NCI-H2081 treated with DMSO at 0.1 percent for 48 hours (cell line): ENCODE measurements at regions not wholly inside any gene's neighbourhood (a gene's known extent, or its start where the extent isn't known, plus 50 kb on each side); places are given as distances from the start of the nearest gene placed in this dataset.

ENCODE experiments used
- DNase-seq: peaks from one replicate; lab custom pipeline; 2025; lab: John Stamatoyannopoulos, UW

GRCh38 chr16:66144641-66145040 lies 221.8 kb upstream of the CDH5 start:
- no peak for DNase-seq

GRCh38 chr16:66143415-66143814 lies 223.1 kb upstream of the CDH5 start:
- no peak for DNase-seq

GRCh38 chr16:66141885-66142284 lies 224.6 kb upstream of the CDH5 start:
- DNase-seq, result no peak

- no peak for DNase-seq
Measured at GRCh38 chr16:66137853-66138252, 228.6 kb upstream of the CDH5 start.

- no peak for DNase-seq
Measured at GRCh38 chr16:66136841-66137240, 229.7 kb upstream of the CDH5 start.

- no peak for DNase-seq
Measured at GRCh38 chr16:66135838-66136237, 230.7 kb upstream of the CDH5 start.

GRCh38 chr16:66135421-66135831 lies 231.1 kb upstream of the CDH5 start:
- no peak for DNase-seq

GRCh38 chr16:66134875-66135274 lies 231.6 kb upstream of the CDH5 start:
- DNase-seq, result no peak

- no peak for DNase-seq
Measured at GRCh38 chr16:66133643-66134338, 232.7 kb upstream of the CDH5 start.

- no peak for DNase-seq
Measured at GRCh38 chr16:66131895-66132294, 234.6 kb upstream of the CDH5 start.

GRCh38 chr16:66131156-66131807 lies 235.2 kb upstream of the CDH5 start:
- no peak for DNase-seq

GRCh38 chr16:66130296-66130905 lies 236.1 kb upstream of the CDH5 start:
- no peak for DNase-seq

GRCh38 chr16:66129196-66129595 lies 237.3 kb upstream of the CDH5 start:
- DNase-seq, result no peak

- no peak for DNase-seq
Measured at GRCh38 chr16:66128371-66128770, 238.1 kb upstream of the CDH5 start.

GRCh38 chr16:66127459-66128370 lies 238.8 kb upstream of the CDH5 start:
- DNase-seq, result no peak

GRCh38 chr16:66121466-66121865 lies 245.0 kb upstream of the CDH5 start:
- DNase-seq, result no peak

- no peak for DNase-seq
Measured at GRCh38 chr16:66120656-66121055, 245.8 kb upstream of the CDH5 start.

GRCh38 chr16:66116163-66117002 lies 250.1 kb upstream of the CDH5 start:
- DNase-seq, result no peak

GRCh38 chr16:66115373-66115772 lies 251.1 kb upstream of the CDH5 start:
- DNase-seq, result no peak

- DNase-seq, result no peak
Measured at GRCh38 chr16:66113223-66113622, 253.3 kb upstream of the CDH5 start.

- DNase-seq, result no peak
Measured at GRCh38 chr16:66109677-66110076, 256.8 kb upstream of the CDH5 start.
